ENCODE measurements at regions not wholly inside any gene's neighbourhood (a gene's known extent, or its start where the extent isn't known, plus 50 kb on each side); places are given as distances from the start of the nearest gene placed in this dataset.

GRCh38 chr15:36175741-36176291, 403.6 kb upstream of the CDIN1 start:
- TF ChIP-seq CTCF (IDR thresholded peaks at IDR 0.05; ENCODE audit: poor library complexity, severe bottlenecking) (no peak), EP300 (conservative IDR thresholded peaks at IDR 0.05; ENCODE audit: poor library complexity, severe bottlenecking) (no peak)

All from neural cell (in vitro differentiated cells).